ENCODE measurements at regions not wholly inside any gene's neighbourhood (a gene's known extent, or its start where the extent isn't known, plus 50 kb on each side); places are given as distances from the start of the nearest gene placed in this dataset.

DNA sequence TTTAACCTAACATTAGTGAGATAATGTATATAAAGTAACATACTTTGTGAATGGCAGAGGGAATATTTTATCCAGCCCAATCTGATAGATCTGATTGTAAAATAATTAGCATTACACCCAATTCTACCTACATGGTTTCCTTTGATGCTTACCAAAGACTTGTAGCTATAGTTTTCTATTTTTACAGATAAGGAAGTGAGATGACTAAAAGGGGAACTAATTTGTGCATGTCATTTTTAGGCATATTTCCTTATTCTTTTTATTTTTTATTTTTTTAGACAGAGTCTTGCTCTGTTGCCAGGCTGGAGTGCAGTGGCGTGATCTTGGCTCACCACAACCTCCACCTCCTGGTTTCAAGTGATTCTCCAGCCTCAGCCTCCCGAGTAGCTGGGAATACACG, 793.7 kb upstream of the LRRC4C start:
- no TSS peak for BruUV-seq (replicated peaks)
- Histone ChIP-seq H2AFZ (ENCODE audit: low read length) (no peak overlapping the region), H3K9me3 (ENCODE audit: low read length) (0 out of 2 replicates have a peak, but pooled peaks cover 3% of the 10 kb centered on the region), H3K4me1 (ENCODE audit: insufficient read depth, low read length, poor library complexity, severe bottlenecking) (no peaks in the 10 kb centered on the region), H3K79me2 (ENCODE audit: insufficient read depth, low read depth, low read length) (no peaks in the 10 kb centered on the region), H3K9me2 (ENCODE audit: insufficient read depth, low read length) (no peaks in the 10 kb centered on the region), H3K36me3 (ENCODE audit: insufficient read depth, low read length) (no peaks in the 10 kb centered on the region), H4K20me1 (ENCODE audit: insufficient read depth, low read length) (no peaks in the 10 kb centered on the region), H3K27ac (ENCODE audit: low read depth, low read length, poor library complexity, severe bottlenecking) (no peak overlapping the region), H3K4me2 (ENCODE audit: low read length) (no peak overlapping the region), H3K4me3 (ENCODE audit: low read depth, low read length, poor library complexity, severe bottlenecking) (no peak overlapping the region)
- TF ChIP-seq EZH2phosphoT487 (IDR thresholded peaks at IDR 0.05; ENCODE audit: borderline replicate concordance, low read depth, low read length): no peak
- TF ChIP-seq, protein P1, sequence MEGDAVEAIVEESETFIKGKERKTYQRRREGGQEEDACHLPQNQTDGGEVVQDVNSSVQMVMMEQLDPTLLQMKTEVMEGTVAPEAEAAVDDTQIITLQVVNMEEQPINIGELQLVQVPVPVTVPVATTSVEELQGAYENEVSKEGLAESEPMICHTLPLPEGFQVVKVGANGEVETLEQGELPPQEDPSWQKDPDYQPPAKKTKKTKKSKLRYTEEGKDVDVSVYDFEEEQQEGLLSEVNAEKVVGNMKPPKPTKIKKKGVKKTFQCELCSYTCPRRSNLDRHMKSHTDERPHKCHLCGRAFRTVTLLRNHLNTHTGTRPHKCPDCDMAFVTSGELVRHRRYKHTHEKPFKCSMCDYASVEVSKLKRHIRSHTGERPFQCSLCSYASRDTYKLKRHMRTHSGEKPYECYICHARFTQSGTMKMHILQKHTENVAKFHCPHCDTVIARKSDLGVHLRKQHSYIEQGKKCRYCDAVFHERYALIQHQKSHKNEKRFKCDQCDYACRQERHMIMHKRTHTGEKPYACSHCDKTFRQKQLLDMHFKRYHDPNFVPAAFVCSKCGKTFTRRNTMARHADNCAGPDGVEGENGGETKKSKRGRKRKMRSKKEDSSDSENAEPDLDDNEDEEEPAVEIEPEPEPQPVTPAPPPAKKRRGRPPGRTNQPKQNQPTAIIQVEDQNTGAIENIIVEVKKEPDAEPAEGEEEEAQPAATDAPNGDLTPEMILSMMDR (conservative IDR thresholded peaks at IDR 0.05; ENCODE audit: low read length): no peak
- no peak for DNase-seq (ENCODE audit: low spot score)
- CTCF ChIA-PET (ENCODE audit: unreplicated experiment): no interaction called here
- intact Hi-C loops (cut with micrococcal nuclease; ENCODE audit: unreplicated experiment): no loop called here
- POLR2A ChIA-PET: no interaction called here

DNA sequence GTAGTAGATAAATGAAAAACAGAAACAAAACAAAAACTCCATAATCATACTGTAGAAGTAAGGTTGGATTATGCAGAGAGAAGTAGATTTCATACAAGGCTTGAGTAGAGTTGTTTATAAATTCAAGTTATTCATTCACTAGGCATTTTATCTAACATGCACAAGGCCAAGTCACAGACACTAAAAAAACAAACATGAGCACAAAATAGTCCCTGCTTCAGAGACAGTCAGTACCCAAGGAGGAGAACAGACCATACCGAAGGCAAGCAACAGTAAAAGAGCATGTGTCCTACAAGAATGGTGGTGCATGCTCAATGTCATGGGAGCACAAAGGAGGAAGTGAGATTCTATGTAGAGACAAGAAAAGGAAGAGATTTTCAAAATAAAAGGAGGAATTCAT, 796.5 kb upstream of the LRRC4C start:
- BruUV-seq (replicated peaks): no TSS peak
- POLR2A ChIA-PET: no interaction called here
- Histone ChIP-seq H3K36me3 (ENCODE audit: insufficient read depth, low read length) (no peaks in the 10 kb centered on the region), H3K79me2 (ENCODE audit: insufficient read depth, low read depth, low read length) (no peaks in the 10 kb centered on the region), H2AFZ (ENCODE audit: low read length) (no peak overlapping the region), H3K4me1 (ENCODE audit: insufficient read depth, low read length, poor library complexity, severe bottlenecking) (no peaks in the 10 kb centered on the region), H3K9me2 (ENCODE audit: insufficient read depth, low read length) (no peaks in the 10 kb centered on the region), H3K4me3 (ENCODE audit: low read depth, low read length, poor library complexity, severe bottlenecking) (no peak overlapping the region), H3K27ac (ENCODE audit: low read depth, low read length, poor library complexity, severe bottlenecking) (no peak overlapping the region), H3K4me2 (ENCODE audit: low read length) (no peak overlapping the region), H4K20me1 (ENCODE audit: insufficient read depth, low read length) (no peaks in the 10 kb centered on the region), H3K9me3 (ENCODE audit: low read length) (0 out of 2 replicates have a peak, but pooled peaks cover 3% of the 10 kb centered on the region)
- TF ChIP-seq EZH2phosphoT487 (IDR thresholded peaks at IDR 0.05; ENCODE audit: borderline replicate concordance, low read depth, low read length): no peak
- TF ChIP-seq, protein P1 (conservative IDR thresholded peaks at IDR 0.05; ENCODE audit: low read length): no peak
- CTCF ChIA-PET (ENCODE audit: unreplicated experiment): no interaction called here
- DNase-seq (ENCODE audit: low spot score): no peak
- intact Hi-C loops (cut with micrococcal nuclease; ENCODE audit: unreplicated experiment): no loop called here

DNA sequence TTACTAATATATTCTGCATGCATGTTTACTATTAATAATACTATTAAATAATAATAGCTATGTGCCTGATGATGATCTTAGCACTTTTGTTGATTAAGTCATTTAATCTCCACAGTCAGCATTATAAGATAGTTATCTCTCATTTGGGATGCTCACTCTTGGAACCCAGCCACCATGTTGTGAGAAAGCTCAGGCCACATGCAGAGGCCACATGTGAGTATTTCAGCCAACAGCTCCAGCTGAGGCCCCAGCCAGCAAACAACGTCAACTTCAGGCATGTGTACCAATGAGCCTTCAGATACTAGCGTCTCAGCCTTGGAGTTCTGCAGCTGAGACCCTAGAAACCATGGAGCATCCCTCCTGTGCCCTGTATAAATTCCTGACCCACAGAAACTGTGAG, 798.1 kb upstream of the LRRC4C start:
- H3K4me2 ChIP-seq (ENCODE audit: low read length): no peak overlapping the region
- no peaks in the 10 kb centered on the region for H3K4me1 ChIP-seq (ENCODE audit: insufficient read depth, low read length, poor library complexity, severe bottlenecking)
- POLR2A ChIA-PET: no interaction called here
- DNase-seq (ENCODE audit: low spot score): no peak
- H3K79me2 ChIP-seq (ENCODE audit: insufficient read depth, low read depth, low read length): no peaks in the 10 kb centered on the region
- intact Hi-C loops (cut with micrococcal nuclease; ENCODE audit: unreplicated experiment): no loop called here
- H3K27ac ChIP-seq (ENCODE audit: low read depth, low read length, poor library complexity, severe bottlenecking): no peak overlapping the region
- CTCF ChIA-PET (ENCODE audit: unreplicated experiment): no interaction called here
- BruUV-seq (replicated peaks): no TSS peak
- H4K20me1 ChIP-seq (ENCODE audit: insufficient read depth, low read length): no peaks in the 10 kb centered on the region
- no peaks in the 10 kb centered on the region for H3K36me3 ChIP-seq (ENCODE audit: insufficient read depth, low read length)
- H3K4me3 ChIP-seq (ENCODE audit: low read depth, low read length, poor library complexity, severe bottlenecking): no peak overlapping the region
- TF ChIP-seq, protein P1 (conservative IDR thresholded peaks at IDR 0.05; ENCODE audit: low read length): no peak
- TF ChIP-seq EZH2phosphoT487 (IDR thresholded peaks at IDR 0.05; ENCODE audit: borderline replicate concordance, low read depth, low read length): no peak
- no peaks in the 10 kb centered on the region for H3K9me2 ChIP-seq (ENCODE audit: insufficient read depth, low read length)
- no peak overlapping the region for H2AFZ ChIP-seq (ENCODE audit: low read length)
- 0 out of 2 replicates have a peak, but pooled peaks cover 3% of the 10 kb centered on the region for H3K9me3 ChIP-seq (ENCODE audit: low read length)

All from OCI-LY7 (cell line).